H9 (cell line): ENCODE measurements at regions not wholly inside any gene's neighbourhood (a gene's known extent, or its start where the extent isn't known, plus 50 kb on each side); places are given as distances from the start of the nearest gene placed in this dataset.

ENCODE experiments used
- DNase-seq: peaks from one replicate; pipeline ENCODE4 v3.0.0-alpha.2; 2017
- H2AFZ ChIP-seq: one replicate; pipeline ENCODE4 v1.6.1; 2013; ENCODE audit warnings: mild to moderate bottlenecking, low read length, control low read depth, moderate library complexity
- H2AK5ac ChIP-seq: 2 replicates; pipeline ENCODE4 v1.6.1; 2013; ENCODE audit warnings: low read length, control low read depth, mixed read lengths; ENCODE audit not compliant: insufficient read length
- H2BK120ac ChIP-seq: one replicate; pipeline ENCODE4 v1.6.1; 2013; ENCODE audit warnings: low read depth, mild to moderate bottlenecking, low read length, control low read depth, inconsistent platforms; ENCODE audit not compliant: poor library complexity, severe bottlenecking
- H2BK12ac ChIP-seq: 2 replicates; pipeline ENCODE4 v1.6.1; 2013; ENCODE audit warnings: low read length, control low read depth, mixed read lengths, low read depth; ENCODE audit not compliant: insufficient read length
- H2BK15ac ChIP-seq: 2 replicates; pipeline ENCODE4 v1.6.1; 2013; ENCODE audit warnings: low read depth, low read length, control low read depth
- H2BK20ac ChIP-seq: one replicate; pipeline ENCODE4 v1.6.1; 2013; ENCODE audit warnings: low read depth, mild to moderate bottlenecking, low read length, control low read depth, inconsistent platforms; ENCODE audit not compliant: poor library complexity, severe bottlenecking
- H2BK5ac ChIP-seq: 2 replicates; pipeline ENCODE4 v1.6.1; 2013; ENCODE audit warnings: low read length, control low read depth, mixed read lengths; ENCODE audit not compliant: insufficient read length
- H3K14ac ChIP-seq: 2 replicates; pipeline ENCODE4 v1.6.1; 2013; ENCODE audit warnings: low read length, control low read depth; ENCODE audit not compliant: insufficient read depth
- H3K18ac ChIP-seq: 2 replicates; pipeline ENCODE4 v1.6.1; 2013; ENCODE audit warnings: low read depth, mild to moderate bottlenecking, mixed read lengths, low read length, control low read depth; ENCODE audit not compliant: insufficient read length
- H3K23ac ChIP-seq: 2 replicates; pipeline ENCODE4 v1.6.1; 2013; ENCODE audit warnings: low read length, control low read depth, mixed read lengths, low read depth; ENCODE audit not compliant: insufficient read length
- H3K23me2 ChIP-seq: 2 replicates; pipeline ENCODE4 v1.6.1; 2013; ENCODE audit warnings: low read depth, mild to moderate bottlenecking, mixed read lengths, low read length, control low read depth; ENCODE audit not compliant: insufficient read length, poor library complexity, severe bottlenecking
- H3K27ac ChIP-seq: 2 replicates; pipeline ENCODE4 v1.5.1; 2013; ENCODE audit warnings: low read length, control low read depth, mixed read lengths, low read depth; ENCODE audit not compliant: insufficient read length
- H3K27me3 ChIP-seq: 2 replicates; pipeline ENCODE4 v1.6.1; 2013; ENCODE audit warnings: low read length, control low read depth, inconsistent platforms; ENCODE audit not compliant: insufficient read depth
- H3K4ac ChIP-seq: 2 replicates; pipeline ENCODE4 v1.6.1; 2013; ENCODE audit warnings: low read depth, mild to moderate bottlenecking, control low read depth, inconsistent platforms, low read length, moderate library complexity
- H3K4me1 ChIP-seq: 2 replicates; pipeline ENCODE4 v1.6.1; 2013; ENCODE audit warnings: low read length, control low read depth, inconsistent platforms; ENCODE audit not compliant: insufficient read depth
- H3K4me2 ChIP-seq: 2 replicates; pipeline ENCODE4 v1.6.1; 2013; ENCODE audit warnings: low read length, control low read depth, mixed read lengths; ENCODE audit not compliant: insufficient read length, insufficient read depth
- H3K56ac ChIP-seq: 2 replicates; pipeline ENCODE4 v1.6.1; 2013; ENCODE audit warnings: low read depth, mild to moderate bottlenecking, mixed read lengths, low read length, control low read depth; ENCODE audit not compliant: insufficient read length
- H3K79me1 ChIP-seq: 2 replicates; pipeline ENCODE4 v1.6.1; 2013; ENCODE audit warnings: low read depth, mild to moderate bottlenecking, moderate library complexity, low read length, control low read depth, inconsistent platforms; ENCODE audit not compliant: insufficient read depth, poor library complexity, severe bottlenecking
- H3K79me2 ChIP-seq: 2 replicates; pipeline ENCODE4 v1.6.1; 2013; ENCODE audit warnings: low read length, control low read depth, inconsistent platforms; ENCODE audit not compliant: insufficient read depth
- H3K9ac ChIP-seq: 2 replicates; pipeline ENCODE4 v1.6.1; 2013; ENCODE audit warnings: low read length, control low read depth, mixed read lengths; ENCODE audit not compliant: insufficient read length; ENCODE audit errors: extremely low read depth
- H3K9me3 ChIP-seq: one replicate; pipeline ENCODE4 v1.6.1; 2013; ENCODE audit warnings: low read depth, low read length, inconsistent platforms; ENCODE audit not compliant: control insufficient read depth
- H3T11ph ChIP-seq: one replicate; pipeline ENCODE4 v1.6.1; 2013; ENCODE audit warnings: mild to moderate bottlenecking, low read length, control low read depth, inconsistent platforms
- H4K20me1 ChIP-seq: one replicate; pipeline ENCODE4 v1.6.1; 2013; ENCODE audit not compliant: control insufficient read depth, insufficient read length, insufficient read depth
- H4K5ac ChIP-seq: 2 replicates; pipeline ENCODE4 v1.6.1; 2013; ENCODE audit warnings: low read depth, mild to moderate bottlenecking, mixed read lengths, low read length, control low read depth; ENCODE audit not compliant: insufficient read length
- H4K8ac ChIP-seq: replicated peaks from 2 replicates; pipeline ENCODE4 v1.6.1; 2013; ENCODE audit warnings: low read length, control low read depth, mixed read lengths, low read depth; ENCODE audit not compliant: insufficient read length
- H4K91ac ChIP-seq: 2 replicates; pipeline ENCODE4 v1.6.1; 2013; ENCODE audit warnings: low read depth, mild to moderate bottlenecking, moderate library complexity, mixed read lengths, low read length, control low read depth; ENCODE audit not compliant: insufficient read length
- H3K27ac Mint-ChIP-seq, 3 experiments: 2 replicates in 2 of 3; 3 replicates in 1 of 3; pipeline ENCODE4 v1.8.0; 2020 to 2021; ENCODE audit warnings: mixed read lengths in 3 of 3, mild to moderate bottlenecking in 1 of 3, moderate library complexity in 1 of 3
- H3K27me3 Mint-ChIP-seq: 2 replicates; pipeline ENCODE4 v1.8.0; 2021; ENCODE audit warnings: low read depth, mild to moderate bottlenecking, moderate library complexity, mixed read lengths
- H3K36me3 Mint-ChIP-seq, 3 experiments: 2 replicates in 2 of 3; 3 replicates in 1 of 3; pipeline ENCODE4 v1.8.0; 2020 to 2021; ENCODE audit warnings: low read depth in 3 of 3, mixed read lengths in 3 of 3; ENCODE audit not compliant: insufficient read depth in 1 of 3
- H3K4me1 Mint-ChIP-seq, 2 experiments: 2 replicates each; pipeline ENCODE4 v1.8.0; 2020; ENCODE audit warnings: mixed read lengths in 2 of 2
- H3K4me3 Mint-ChIP-seq, 2 experiments: 2 replicates in 1 of 2; 3 replicates in 1 of 2; pipeline ENCODE4 v1.8.0; 2020 to 2021; ENCODE audit warnings: mild to moderate bottlenecking in 2 of 2, mixed read lengths in 2 of 2, moderate library complexity in 1 of 2
- H3K9me3 Mint-ChIP-seq, 2 experiments: 2 replicates in 1 of 2; 3 replicates in 1 of 2; pipeline ENCODE4 v1.8.0; 2020; ENCODE audit warnings: mild to moderate bottlenecking in 2 of 2, mixed read lengths in 2 of 2, moderate library complexity in 1 of 2
- WGBS: extraction: QIAGEN DNeasy Blood & Tissue Kit; methylation state at CpG from one replicate; pipeline ENCODE4 v1.1.7; 2013; ENCODE audit warnings: missing lambda C conversion rate, low lambda C conversion rate, mixed read lengths; ENCODE audit not compliant: insufficient read length; ENCODE audit errors: extremely low coverage; 5-methylcytosine and 5-hydroxymethylcytosine counted together
- TF ChIP-seq, protein P1 (sequence below): fragments of 200-600 bp; sonication (generic); conservative IDR thresholded peaks from 3 replicates; pipeline ENCODE4 v1.8.0; 2021; ENCODE audit warnings: antibody characterized with exemption, mild to moderate bottlenecking

DNA sequence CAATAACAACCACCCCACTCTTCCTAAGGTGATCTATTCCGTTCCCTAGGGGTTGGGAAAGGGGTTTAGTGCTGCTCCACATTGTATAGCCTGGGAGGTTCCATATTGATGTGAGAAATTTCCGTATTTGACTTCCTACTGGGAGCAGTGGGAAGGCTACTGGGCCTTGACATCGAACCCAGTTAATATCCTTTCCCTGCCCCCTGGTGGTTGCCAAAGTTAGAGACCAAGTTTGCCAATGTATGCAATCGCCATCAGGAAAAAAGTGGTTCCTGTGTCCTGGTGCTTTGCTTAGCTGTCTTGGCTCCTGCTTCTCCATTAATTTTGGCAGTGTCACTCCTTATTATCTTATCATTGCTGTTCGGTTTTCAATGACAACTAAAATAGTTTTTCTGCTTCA lies 914.9 kb downstream of the KCNJ2 start:
- no peak overlapping the region for H2BK12ac ChIP-seq
- WGBS = no CpG with 5 or more reads among the region's 5 CpGs

More for the DNA sequence above, 914.9 kb downstream of the KCNJ2 start:
- no peak overlapping the region for H3K4me2 ChIP-seq
- no peak overlapping the region for H3K56ac ChIP-seq
- H2BK5ac ChIP-seq = no peak overlapping the region
- no peak overlapping the region for H4K8ac ChIP-seq
- no peaks in the 10 kb centered on the region for H3K79me1 ChIP-seq
- Mint-ChIP-seq H3K9me3 (no peaks in the 10 kb centered on the region; a peak in 2 of 5 replicates), H3K27me3 (peaks cover 7% of the 10 kb centered on the region), H3K27ac (no peak overlapping the region), H3K36me3 (peaks cover 0 to 2% (median 0%) of the 10 kb centered on the region in 3 experiments; a peak in 1 of 7 replicates), H3K4me3 (no peak overlapping the region), H3K4me1 (peaks cover 19 to 25% of the 10 kb centered on the region in 2 experiments)
- no peak overlapping the region for H3K4ac ChIP-seq
- no peak overlapping the region for H3K23ac ChIP-seq
- TF ChIP-seq, protein P1, sequence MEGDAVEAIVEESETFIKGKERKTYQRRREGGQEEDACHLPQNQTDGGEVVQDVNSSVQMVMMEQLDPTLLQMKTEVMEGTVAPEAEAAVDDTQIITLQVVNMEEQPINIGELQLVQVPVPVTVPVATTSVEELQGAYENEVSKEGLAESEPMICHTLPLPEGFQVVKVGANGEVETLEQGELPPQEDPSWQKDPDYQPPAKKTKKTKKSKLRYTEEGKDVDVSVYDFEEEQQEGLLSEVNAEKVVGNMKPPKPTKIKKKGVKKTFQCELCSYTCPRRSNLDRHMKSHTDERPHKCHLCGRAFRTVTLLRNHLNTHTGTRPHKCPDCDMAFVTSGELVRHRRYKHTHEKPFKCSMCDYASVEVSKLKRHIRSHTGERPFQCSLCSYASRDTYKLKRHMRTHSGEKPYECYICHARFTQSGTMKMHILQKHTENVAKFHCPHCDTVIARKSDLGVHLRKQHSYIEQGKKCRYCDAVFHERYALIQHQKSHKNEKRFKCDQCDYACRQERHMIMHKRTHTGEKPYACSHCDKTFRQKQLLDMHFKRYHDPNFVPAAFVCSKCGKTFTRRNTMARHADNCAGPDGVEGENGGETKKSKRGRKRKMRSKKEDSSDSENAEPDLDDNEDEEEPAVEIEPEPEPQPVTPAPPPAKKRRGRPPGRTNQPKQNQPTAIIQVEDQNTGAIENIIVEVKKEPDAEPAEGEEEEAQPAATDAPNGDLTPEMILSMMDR = peak; percentile 79
- no peak overlapping the region for H2BK20ac ChIP-seq
- no peak overlapping the region for H4K91ac ChIP-seq
- H2BK120ac ChIP-seq = no peak overlapping the region
- H4K5ac ChIP-seq = no peak overlapping the region
- no peak overlapping the region for H3K9ac ChIP-seq
- H3K9me3 ChIP-seq = no peaks in the 10 kb centered on the region
- no peak overlapping the region for H3K14ac ChIP-seq
- no peaks in the 10 kb centered on the region for H3K79me2 ChIP-seq
- no peak overlapping the region for H2AFZ ChIP-seq
- no peak overlapping the region for H3K27ac ChIP-seq
- no peak overlapping the region for H3T11ph ChIP-seq
- H3K27me3 ChIP-seq = no peaks in the 10 kb centered on the region
- no peak overlapping the region for H3K18ac ChIP-seq
- no peak overlapping the region for H2AK5ac ChIP-seq
- no peak overlapping the region for H2BK15ac ChIP-seq
- no peaks in the 10 kb centered on the region for H4K20me1 ChIP-seq
- no peaks in the 10 kb centered on the region for H3K23me2 ChIP-seq
- H3K4me1 ChIP-seq = no peaks in the 10 kb centered on the region
- DNase-seq = peak; percentile 78
